ENCODE measurements at regions not wholly inside any gene's neighbourhood (a gene's known extent, or its start where the extent isn't known, plus 50 kb on each side); places are given as distances from the start of the nearest gene placed in this dataset.

DNA sequence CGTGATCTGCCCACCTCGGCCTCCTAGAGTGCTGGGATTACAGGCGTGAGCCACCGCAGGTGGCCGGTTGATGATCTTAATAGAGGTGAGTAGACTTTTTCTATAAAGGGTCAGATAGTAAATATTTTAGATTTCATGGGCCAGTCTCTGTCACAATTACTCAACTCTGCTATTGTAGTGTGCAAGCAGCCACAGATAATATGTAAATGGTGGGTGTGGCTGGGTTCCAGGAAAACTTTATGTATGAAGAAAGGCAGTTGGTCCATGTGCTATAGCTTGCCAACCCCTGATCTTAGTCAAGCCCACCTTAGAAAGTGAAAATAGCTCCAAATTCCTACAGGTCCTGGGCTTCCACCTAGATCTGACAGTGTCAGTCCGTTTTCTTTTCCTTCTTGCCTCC is 94.9 kb upstream of the PMFBP1 start:
- no peaks in the 10 kb centered on the region for H3K36me3 Mint-ChIP-seq (ENCODE audit: low read depth)
- no peaks in the 10 kb centered on the region for H3K4me1 Mint-ChIP-seq (ENCODE audit: low read depth)
- H3K27ac Mint-ChIP-seq = no peak overlapping the region
- H3K4me3 Mint-ChIP-seq = no peak overlapping the region
- no peak for DNase-seq (ENCODE audit: low spot score)
- H3K9me3 Mint-ChIP-seq = no peaks in the 10 kb centered on the region
- H3K27me3 Mint-ChIP-seq (ENCODE audit: low read depth) = no peaks in the 10 kb centered on the region

DNA sequence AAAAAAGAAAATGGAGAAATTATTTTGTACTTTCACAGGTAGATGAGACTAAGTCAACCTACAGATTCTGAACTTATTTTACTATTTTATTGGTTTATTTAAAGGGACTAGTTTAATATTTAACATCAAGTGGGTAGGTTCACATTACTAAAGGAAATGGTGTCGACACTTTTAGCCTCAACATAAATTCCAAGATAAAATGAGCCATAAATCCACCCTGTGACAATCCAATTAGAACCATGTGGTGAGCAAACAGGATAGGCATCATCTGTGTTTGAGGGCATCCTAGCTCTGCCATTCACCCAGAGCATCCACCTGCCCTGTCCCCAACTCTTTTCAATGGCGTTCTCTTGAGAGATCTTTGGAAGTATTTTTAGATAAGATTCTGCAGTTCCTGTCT is 92.8 kb upstream of the PMFBP1 start:
- no peak for DNase-seq (ENCODE audit: low spot score)
- no peaks in the 10 kb centered on the region for H3K9me3 Mint-ChIP-seq
- H3K27me3 Mint-ChIP-seq (ENCODE audit: low read depth) = no peaks in the 10 kb centered on the region
- H3K27ac Mint-ChIP-seq = no peak overlapping the region
- no peaks in the 10 kb centered on the region for H3K36me3 Mint-ChIP-seq (ENCODE audit: low read depth)
- no peak overlapping the region for H3K4me3 Mint-ChIP-seq
- H3K4me1 Mint-ChIP-seq (ENCODE audit: low read depth) = no peaks in the 10 kb centered on the region

DNA sequence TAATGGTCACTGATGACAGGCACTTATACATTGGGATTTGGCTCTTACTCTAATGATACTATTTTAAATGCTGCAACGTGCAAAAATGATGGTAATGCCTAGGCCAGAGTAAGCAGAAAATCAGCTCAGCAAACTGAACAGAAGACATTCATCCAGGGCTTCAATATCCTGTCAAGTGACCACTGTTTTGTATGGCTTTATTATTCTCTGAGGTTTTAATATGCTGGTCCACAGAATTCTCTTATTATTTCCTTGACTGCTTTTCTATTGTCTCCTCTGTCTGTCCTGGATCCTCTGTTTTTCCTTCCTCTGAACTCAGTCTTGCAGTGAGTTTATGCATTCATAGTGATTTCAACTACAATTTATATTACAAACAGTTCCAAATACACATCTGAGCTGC is 90.8 kb upstream of the PMFBP1 start:
- Mint-ChIP-seq H3K9me3 (no peaks in the 10 kb centered on the region), H3K27ac (no peak overlapping the region), H3K4me3 (no peak overlapping the region), H3K36me3 (ENCODE audit: low read depth) (no peaks in the 10 kb centered on the region), H3K27me3 (ENCODE audit: low read depth) (no peaks in the 10 kb centered on the region), H3K4me1 (ENCODE audit: low read depth) (no peaks in the 10 kb centered on the region)
- no peak for DNase-seq (ENCODE audit: low spot score)

DNA sequence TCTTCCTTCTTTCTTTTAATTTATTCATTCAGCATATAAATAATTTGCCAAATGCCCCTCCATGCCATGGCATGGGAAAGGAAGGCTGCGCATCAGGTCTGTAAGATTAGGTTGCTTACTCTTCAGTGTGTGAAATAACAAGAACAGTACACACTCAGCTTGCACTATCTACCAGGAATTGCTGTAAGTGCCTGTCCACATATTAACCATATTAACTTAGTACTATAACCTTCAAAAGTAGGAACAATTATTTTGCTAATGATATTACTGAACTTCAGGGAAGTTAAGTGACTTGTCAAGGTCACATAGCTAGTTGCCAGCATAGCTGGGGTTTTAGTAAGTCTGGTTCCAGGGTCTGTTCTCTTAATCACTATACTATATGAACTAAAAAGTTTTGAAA is 89.2 kb upstream of the PMFBP1 start:
- no peak overlapping the region for H3K4me3 Mint-ChIP-seq
- H3K4me1 Mint-ChIP-seq (ENCODE audit: low read depth) = no peaks in the 10 kb centered on the region
- no peaks in the 10 kb centered on the region for H3K36me3 Mint-ChIP-seq (ENCODE audit: low read depth)
- no peaks in the 10 kb centered on the region for H3K27me3 Mint-ChIP-seq (ENCODE audit: low read depth)
- no peaks in the 10 kb centered on the region for H3K9me3 Mint-ChIP-seq
- no peak for DNase-seq (ENCODE audit: low spot score)
- H3K27ac Mint-ChIP-seq = no peak overlapping the region

DNA sequence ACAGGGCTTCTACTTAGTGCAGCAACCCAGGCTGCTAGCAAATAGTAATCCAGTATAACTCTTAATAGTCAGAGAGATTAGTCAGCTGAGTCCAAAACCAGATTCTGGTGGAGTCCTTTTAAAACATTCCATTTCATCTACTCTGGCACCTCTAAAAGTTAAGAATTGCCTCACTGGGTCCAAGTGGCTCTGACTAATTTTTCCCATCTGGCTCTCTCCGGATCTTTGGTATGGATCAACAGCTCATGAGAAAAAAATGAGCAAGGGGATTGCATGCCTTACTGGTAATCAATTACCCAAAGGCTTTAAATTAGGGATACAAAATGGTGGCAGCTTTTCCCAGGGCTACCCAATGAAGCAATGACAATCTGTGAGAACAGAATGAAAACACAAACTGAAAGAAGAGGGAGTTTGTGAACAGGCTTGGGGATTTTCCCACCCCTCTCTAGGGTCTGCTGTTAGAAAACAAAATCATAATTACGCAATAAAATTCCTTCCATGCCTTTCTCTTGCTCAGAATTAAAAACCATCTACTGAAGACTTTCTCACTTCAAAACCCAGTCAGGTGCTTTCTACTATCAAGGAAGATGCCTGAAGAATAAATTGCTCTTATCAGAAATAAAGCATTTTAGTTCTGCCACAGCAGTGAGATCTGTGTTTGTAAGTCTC is 84.6 kb upstream of the PMFBP1 start:
- H3K4me3 Mint-ChIP-seq = no peak overlapping the region
- no peaks in the 10 kb centered on the region for H3K4me1 Mint-ChIP-seq (ENCODE audit: low read depth)
- no peaks in the 10 kb centered on the region for H3K9me3 Mint-ChIP-seq
- no peaks in the 10 kb centered on the region for H3K36me3 Mint-ChIP-seq (ENCODE audit: low read depth)
- no peak overlapping the region for H3K27ac Mint-ChIP-seq
- H3K27me3 Mint-ChIP-seq (ENCODE audit: low read depth) = peaks cover 4% of the 10 kb centered on the region
- DNase-seq (ENCODE audit: low spot score) = no peak

DNA sequence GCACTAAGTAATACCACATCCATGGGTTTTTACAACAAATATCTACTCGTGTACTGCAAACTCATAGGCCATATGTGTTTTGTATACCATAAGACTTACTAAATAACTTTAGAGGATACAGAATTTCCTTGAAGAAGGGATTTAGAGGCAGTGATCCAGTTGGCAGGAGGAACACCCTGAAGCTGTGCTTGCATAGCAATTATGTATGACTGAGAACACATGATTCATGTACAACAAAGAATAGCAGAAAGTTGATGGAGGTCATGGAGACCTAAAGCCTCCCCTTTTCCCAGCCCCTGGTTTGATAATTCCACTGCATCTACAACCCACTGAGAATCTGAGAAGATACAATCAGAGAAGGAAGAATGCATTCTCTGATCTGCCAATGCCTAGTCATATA is 83.8 kb upstream of the PMFBP1 start:
- no peak overlapping the region for H3K4me3 Mint-ChIP-seq
- H3K27me3 Mint-ChIP-seq (ENCODE audit: low read depth) = peaks cover 4% of the 10 kb centered on the region
- no peak overlapping the region for H3K27ac Mint-ChIP-seq
- no peaks in the 10 kb centered on the region for H3K36me3 Mint-ChIP-seq (ENCODE audit: low read depth)
- no peak for DNase-seq (ENCODE audit: low spot score)
- H3K4me1 Mint-ChIP-seq (ENCODE audit: low read depth) = no peaks in the 10 kb centered on the region
- no peaks in the 10 kb centered on the region for H3K9me3 Mint-ChIP-seq

DNA sequence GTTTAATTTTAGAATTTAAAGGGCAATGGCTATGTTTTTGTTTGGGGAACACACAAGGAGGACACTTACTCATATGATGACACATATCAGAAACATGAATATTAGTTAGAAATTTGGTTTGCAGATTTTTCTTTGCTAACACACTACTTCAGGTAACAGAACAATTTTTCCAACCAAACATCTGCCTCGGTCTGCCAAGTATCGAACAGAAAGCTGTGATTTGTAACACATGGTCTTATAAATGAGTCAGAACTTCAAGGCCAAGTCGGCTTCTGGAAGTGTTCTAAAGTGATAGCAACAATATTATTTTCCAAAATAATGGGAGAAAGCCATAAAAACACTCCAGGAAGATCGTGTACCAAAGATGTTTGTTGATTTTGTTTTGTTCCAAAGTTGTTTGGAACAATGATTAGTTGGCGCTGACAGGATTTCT is 75.9 kb upstream of the PMFBP1 start:
- no peaks in the 10 kb centered on the region for H3K36me3 Mint-ChIP-seq (ENCODE audit: low read depth)
- no peak for DNase-seq (ENCODE audit: low spot score)
- H3K27me3 Mint-ChIP-seq (ENCODE audit: low read depth) = peaks cover 10% of the 10 kb centered on the region
- no peak overlapping the region for H3K4me3 Mint-ChIP-seq
- no peaks in the 10 kb centered on the region for H3K9me3 Mint-ChIP-seq
- H3K4me1 Mint-ChIP-seq (ENCODE audit: low read depth) = peaks cover 16% of the 10 kb centered on the region
- H3K27ac Mint-ChIP-seq = no peak overlapping the region

DNA sequence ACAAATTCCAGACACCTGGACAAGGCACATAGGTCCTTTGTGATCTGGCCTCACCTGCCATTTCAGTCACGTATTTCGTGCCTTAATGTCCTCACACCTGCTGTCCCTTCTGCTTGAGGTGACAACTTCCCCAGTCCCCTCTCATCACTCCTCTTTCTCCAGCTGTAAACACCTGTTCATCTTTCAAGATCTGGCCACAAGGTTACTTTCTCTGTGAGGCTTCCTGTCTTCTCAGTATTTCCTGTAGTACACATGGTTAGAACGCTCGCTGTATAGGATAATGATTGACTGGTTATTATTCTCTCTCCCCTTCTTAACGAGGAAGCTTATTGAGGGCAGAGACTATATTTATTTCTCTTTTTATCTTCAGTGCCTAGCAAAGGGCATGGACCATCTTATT is 74.5 kb upstream of the PMFBP1 start:
- H3K9me3 Mint-ChIP-seq = no peaks in the 10 kb centered on the region
- DNase-seq (ENCODE audit: low spot score) = no peak
- no peak overlapping the region for H3K27ac Mint-ChIP-seq
- H3K4me1 Mint-ChIP-seq (ENCODE audit: low read depth) = peaks cover 16% of the 10 kb centered on the region
- no peaks in the 10 kb centered on the region for H3K36me3 Mint-ChIP-seq (ENCODE audit: low read depth)
- H3K4me3 Mint-ChIP-seq = peak overlapping the region; percentile 12
- peaks cover 6% of the 10 kb centered on the region for H3K27me3 Mint-ChIP-seq (ENCODE audit: low read depth)

DNA sequence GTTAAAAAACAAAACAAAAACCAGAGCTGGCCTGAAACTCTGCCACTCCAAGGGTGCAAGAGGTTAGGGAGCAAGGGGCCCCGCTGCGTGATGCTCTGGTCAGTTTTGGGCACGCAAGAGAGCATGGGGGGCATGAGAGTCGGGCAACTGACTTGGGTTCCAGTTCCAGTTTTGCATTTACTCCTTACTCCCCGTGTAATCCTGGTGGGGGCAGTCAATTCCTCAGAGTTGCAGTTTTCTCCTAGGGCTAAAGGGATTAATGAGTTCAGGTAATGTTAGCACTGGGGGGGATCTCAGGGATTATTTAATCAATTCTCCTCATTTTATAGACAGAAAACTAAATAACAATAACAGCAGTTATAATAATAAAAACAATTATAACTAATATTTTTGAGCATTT is 72.9 kb upstream of the PMFBP1 start:
- no peaks in the 10 kb centered on the region for H3K36me3 Mint-ChIP-seq (ENCODE audit: low read depth)
- DNase-seq (ENCODE audit: low spot score) = no peak
- no peaks in the 10 kb centered on the region for H3K9me3 Mint-ChIP-seq

DNA sequence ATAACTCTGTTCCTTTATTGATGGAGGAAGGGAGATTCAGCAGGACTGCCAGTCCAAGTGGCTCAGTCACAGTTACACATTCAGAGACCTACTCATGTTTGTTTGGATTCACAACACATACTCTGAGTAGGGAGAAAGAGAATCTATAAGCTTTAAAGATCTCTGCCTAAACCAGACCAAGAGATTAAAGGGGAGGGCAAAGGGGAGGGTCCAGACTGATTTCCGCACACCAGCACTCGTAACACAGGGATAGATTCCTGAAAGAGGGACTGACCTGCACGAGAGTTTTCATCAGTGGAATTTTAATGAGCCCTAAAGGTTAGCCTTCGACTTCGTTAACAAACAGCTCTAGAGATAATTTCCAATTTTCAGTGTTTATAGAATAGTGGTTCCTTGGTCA is 71.7 kb upstream of the PMFBP1 start:
- H3K9me3 Mint-ChIP-seq = no peaks in the 10 kb centered on the region
- H3K27me3 Mint-ChIP-seq (ENCODE audit: low read depth) = peaks cover 3% of the 10 kb centered on the region
- no peak for DNase-seq (ENCODE audit: low spot score)
- H3K4me1 Mint-ChIP-seq (ENCODE audit: low read depth) = peaks cover 16% of the 10 kb centered on the region
- H3K36me3 Mint-ChIP-seq (ENCODE audit: low read depth) = no peaks in the 10 kb centered on the region
- no peak overlapping the region for H3K27ac Mint-ChIP-seq
- H3K4me3 Mint-ChIP-seq = no peak overlapping the region

More for the DNA sequence above, 72.9 kb upstream of the PMFBP1 start:
- Mint-ChIP-seq H3K27me3 (ENCODE audit: low read depth) (peaks cover 6% of the 10 kb centered on the region), H3K4me1 (ENCODE audit: low read depth) (peaks cover 16% of the 10 kb centered on the region), H3K27ac (no peak overlapping the region), H3K4me3 (no peak overlapping the region)

DNA sequence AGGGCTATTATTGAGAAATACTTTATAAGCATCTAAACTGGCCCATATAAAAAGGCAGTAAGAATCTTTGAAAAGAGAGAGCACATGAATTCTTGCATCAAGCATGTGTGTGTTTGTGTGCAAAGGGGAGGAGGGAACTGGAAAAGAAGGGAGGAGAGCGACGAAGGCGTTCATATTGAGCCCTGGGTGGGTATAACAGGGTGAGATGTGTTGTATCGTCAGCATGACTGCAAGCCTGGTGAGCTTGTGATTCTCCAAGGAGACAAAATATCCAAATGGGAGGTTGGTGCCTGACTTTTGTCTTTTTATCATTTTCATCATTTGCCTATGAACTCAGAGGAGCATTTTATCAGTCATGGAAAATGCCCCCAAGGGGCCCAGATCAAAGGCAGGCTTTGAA is 70.8 kb upstream of the PMFBP1 start:
- no peak overlapping the region for H3K27ac Mint-ChIP-seq
- H3K36me3 Mint-ChIP-seq (ENCODE audit: low read depth) = no peaks in the 10 kb centered on the region
- no peaks in the 10 kb centered on the region for H3K9me3 Mint-ChIP-seq
- peaks cover 3% of the 10 kb centered on the region for H3K27me3 Mint-ChIP-seq (ENCODE audit: low read depth)
- H3K4me1 Mint-ChIP-seq (ENCODE audit: low read depth) = peaks cover 16% of the 10 kb centered on the region
- no peak for DNase-seq (ENCODE audit: low spot score)
- H3K4me3 Mint-ChIP-seq = no peak overlapping the region

DNA sequence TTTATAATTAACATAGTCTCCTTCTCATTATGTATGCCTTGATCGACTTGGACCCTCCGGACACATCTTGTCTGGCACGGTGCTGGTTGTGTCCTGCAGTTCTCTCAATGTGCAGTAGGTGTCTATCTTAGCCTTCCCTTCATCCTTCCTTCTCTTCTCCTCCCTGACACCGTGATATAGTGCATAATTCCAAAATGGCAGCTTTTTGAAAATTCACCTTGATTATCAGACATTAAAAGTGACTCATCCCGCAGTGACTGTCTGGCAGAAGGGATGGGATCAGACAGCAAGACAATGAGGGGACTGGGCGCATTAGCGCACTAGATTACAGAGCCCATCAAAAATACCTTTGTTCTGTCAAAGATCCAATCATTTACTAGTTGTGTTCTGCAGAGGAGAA is 70.0 kb upstream of the PMFBP1 start:
- H3K4me1 Mint-ChIP-seq (ENCODE audit: low read depth) = peaks cover 14% of the 10 kb centered on the region
- no peak overlapping the region for H3K4me3 Mint-ChIP-seq

DNA sequence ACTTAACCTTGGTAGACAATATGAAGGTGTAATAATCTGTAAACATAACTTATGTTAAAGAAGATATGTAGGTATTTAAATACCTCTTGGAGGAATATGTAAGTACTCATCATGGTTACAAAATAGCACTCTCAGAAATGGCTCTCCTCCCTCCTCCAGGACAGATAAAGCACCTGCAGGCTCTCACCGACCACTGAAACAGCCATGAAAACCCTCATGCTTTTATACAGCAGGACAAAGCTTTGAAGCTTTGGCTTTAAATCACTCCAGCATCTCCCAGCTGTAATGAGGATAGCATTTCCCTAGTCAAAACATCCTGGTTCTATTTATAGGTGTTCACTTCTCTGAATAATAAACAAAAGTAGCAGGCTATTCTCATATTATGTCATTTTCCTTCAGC is 69.1 kb upstream of the PMFBP1 start:
- Mint-ChIP-seq H3K4me1 (ENCODE audit: low read depth) (peaks cover 5% of the 10 kb centered on the region), H3K9me3 (no peaks in the 10 kb centered on the region), H3K36me3 (ENCODE audit: low read depth) (no peaks in the 10 kb centered on the region), H3K27ac (no peak overlapping the region), H3K4me3 (no peak overlapping the region), H3K27me3 (ENCODE audit: low read depth) (peaks cover 5% of the 10 kb centered on the region)
- no peak for DNase-seq (ENCODE audit: low spot score)

More for the DNA sequence above, 70.0 kb upstream of the PMFBP1 start:
- H3K27ac Mint-ChIP-seq = no peak overlapping the region
- no peaks in the 10 kb centered on the region for H3K9me3 Mint-ChIP-seq
- peaks cover 3% of the 10 kb centered on the region for H3K27me3 Mint-ChIP-seq (ENCODE audit: low read depth)
- H3K36me3 Mint-ChIP-seq (ENCODE audit: low read depth) = no peaks in the 10 kb centered on the region
- no peak for DNase-seq (ENCODE audit: low spot score)

DNA sequence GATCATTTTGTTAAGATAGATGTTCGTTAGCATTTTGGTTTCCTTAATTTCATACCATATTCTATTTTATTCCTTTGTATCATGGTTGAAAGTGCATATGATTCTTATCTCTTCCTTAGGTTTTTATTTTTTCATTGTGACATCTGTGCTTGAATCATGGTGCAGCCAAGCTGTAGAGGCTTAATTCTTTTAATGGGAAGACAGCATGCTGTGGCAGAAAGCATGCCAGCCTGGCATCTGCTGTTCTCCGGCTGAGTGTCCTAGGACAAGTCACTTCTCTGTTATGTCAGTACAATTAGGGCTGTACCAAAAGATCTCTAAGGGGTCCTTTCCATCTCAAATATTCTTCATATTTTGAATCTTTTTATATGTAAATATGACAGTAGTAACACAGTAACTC is 68.5 kb upstream of the PMFBP1 start:
- Mint-ChIP-seq H3K36me3 (ENCODE audit: low read depth) (no peaks in the 10 kb centered on the region), H3K27ac (no peak overlapping the region), H3K4me1 (ENCODE audit: low read depth) (no peaks in the 10 kb centered on the region), H3K9me3 (no peaks in the 10 kb centered on the region), H3K4me3 (no peak overlapping the region), H3K27me3 (ENCODE audit: low read depth) (peaks cover 5% of the 10 kb centered on the region)
- DNase-seq (ENCODE audit: low spot score) = no peak

DNA sequence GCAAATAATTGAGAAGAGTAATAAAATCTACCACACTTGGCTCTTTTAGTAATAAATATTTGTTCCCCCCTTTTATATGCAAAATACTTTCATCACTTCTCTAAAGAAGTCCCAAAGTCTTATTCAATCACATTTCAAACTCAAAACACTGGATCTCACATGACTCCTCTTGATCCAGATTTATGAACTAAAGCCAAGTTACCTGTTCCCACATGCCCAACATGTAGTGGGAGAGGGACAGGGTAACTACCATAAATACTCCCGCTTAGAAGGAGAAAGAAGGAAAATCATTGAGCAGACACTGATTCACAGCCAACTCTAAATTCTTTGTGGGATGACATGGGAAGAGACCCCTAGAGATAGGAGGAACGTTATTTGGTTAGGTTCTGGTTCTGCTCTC is 64.9 kb upstream of the PMFBP1 start:
- peaks cover 7% of the 10 kb centered on the region for H3K27me3 Mint-ChIP-seq (ENCODE audit: low read depth)
- H3K36me3 Mint-ChIP-seq (ENCODE audit: low read depth) = no peaks in the 10 kb centered on the region
- DNase-seq (ENCODE audit: low spot score) = no peak
- no peaks in the 10 kb centered on the region for H3K9me3 Mint-ChIP-seq
- no peaks in the 10 kb centered on the region for H3K4me1 Mint-ChIP-seq (ENCODE audit: low read depth)
- no peak overlapping the region for H3K27ac Mint-ChIP-seq
- no peak overlapping the region for H3K4me3 Mint-ChIP-seq
